ENCODE measurements at regions not wholly inside any gene's neighbourhood (a gene's known extent, or its start where the extent isn't known, plus 50 kb on each side); places are given as distances from the start of the nearest gene placed in this dataset.
"Not testable (repeated sequence)": the region's sequence is repeated elsewhere in the genome, so short reads cannot be mapped to it uniquely, and the experiment has no call there.

DNA sequence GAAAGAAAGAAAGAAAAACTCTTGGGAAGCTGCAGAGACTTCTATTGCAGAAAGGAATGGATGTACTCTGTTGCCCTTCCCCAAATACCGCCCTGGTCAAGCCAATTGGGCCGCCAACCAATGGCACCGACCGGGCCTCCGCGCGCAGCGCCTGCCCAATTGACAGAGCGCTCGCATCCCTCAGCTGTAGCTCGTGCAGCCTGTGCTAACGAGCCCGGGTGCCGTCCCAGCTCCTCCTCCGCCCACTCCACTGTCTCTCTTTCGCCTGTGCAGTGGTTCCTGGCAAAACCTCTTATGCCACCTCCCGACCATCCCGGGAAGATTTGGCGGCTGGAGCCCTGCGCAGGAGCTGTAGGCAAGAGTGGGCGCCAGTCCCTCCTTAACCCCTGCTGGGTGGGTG, 304.2 kb upstream of the DPP6 start:
- H3K36me3 ChIP-seq (replicated peaks); H3K27me3 ChIP-seq (replicated peaks); DNase-seq; H3K4me3 ChIP-seq (ENCODE audit: low read depth, low read length); H3K27ac ChIP-seq; in situ Hi-C loops (cut with HindIII; ENCODE audit: low pct_ligation_motif_present, low sequenced_read_pairs): not testable (repeated sequence)

DNA sequence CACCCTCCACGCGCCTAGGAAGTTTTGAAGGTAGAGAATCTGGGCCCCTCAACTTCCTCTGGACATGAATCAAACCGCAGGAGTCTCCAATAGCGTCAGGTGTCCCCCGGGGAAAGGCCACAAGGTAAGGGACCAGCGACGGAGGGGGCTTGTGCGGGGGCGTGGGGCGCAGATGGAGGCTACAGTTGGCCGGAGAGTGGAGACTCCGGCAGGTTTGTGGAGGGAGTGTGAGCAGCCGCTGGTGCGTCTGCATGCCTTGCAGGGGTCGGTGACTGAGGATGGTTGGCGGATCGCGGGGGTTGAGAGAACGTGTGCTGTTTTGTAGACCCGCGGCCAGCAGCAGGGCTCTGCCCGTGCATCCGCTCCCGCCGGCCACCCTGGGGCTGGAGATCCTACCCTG, 303.3 kb upstream of the DPP6 start:
- DNase-seq; H3K4me3 ChIP-seq (ENCODE audit: low read depth, low read length); H3K27ac ChIP-seq; H3K27me3 ChIP-seq (replicated peaks); H3K36me3 ChIP-seq (replicated peaks); in situ Hi-C loops (cut with HindIII; ENCODE audit: low pct_ligation_motif_present, low sequenced_read_pairs): not testable (repeated sequence)

DNA sequence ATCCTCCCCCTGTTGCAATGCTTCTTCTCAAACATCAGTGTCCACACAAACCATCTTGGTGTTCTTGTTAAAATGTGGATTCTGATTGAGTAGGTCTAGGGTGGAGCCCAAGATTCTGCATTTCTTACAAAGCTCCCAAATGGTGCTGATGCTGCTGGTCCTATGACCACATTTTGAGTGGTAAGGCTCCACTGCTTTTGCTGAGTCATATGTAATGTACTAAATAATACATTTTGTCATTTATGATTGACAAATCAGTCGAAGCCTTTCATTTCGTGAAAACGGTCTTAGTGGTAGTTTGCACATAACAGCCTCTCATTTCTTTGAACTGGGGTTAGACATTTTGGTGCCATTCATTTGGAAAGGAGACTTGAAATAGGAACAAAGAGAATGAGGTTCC, 286.3 kb upstream of the DPP6 start:
- H3K4me3 ChIP-seq (ENCODE audit: low read depth, low read length); DNase-seq; H3K27me3 ChIP-seq (replicated peaks); H3K36me3 ChIP-seq (replicated peaks); in situ Hi-C loops (cut with HindIII; ENCODE audit: low pct_ligation_motif_present, low sequenced_read_pairs); H3K27ac ChIP-seq: not testable (repeated sequence)

- H3K27ac ChIP-seq; H3K27me3 ChIP-seq (replicated peaks); H3K4me3 ChIP-seq (ENCODE audit: low read depth, low read length); H3K36me3 ChIP-seq (replicated peaks); DNase-seq; in situ Hi-C loops (cut with HindIII; ENCODE audit: low pct_ligation_motif_present, low sequenced_read_pairs): not testable (repeated sequence)
These were observed 285.3 kb upstream of the DPP6 start for GRCh38 chr7:153766926-153767325.

- H3K36me3 ChIP-seq (replicated peaks), result no peaks in the 10 kb centered on the region
- H3K27ac ChIP-seq, result no peak overlapping the region
- no peak overlapping the region for H3K4me3 ChIP-seq (ENCODE audit: low read depth, low read length)
- DNase-seq, result no peak
- H3K27me3 ChIP-seq (replicated peaks), result no peaks in the 10 kb centered on the region
- no peak for TF ChIP-seq CTCF (IDR thresholded peaks at IDR 0.05; ENCODE audit: low read depth, low read length, missing control alignments)
- in situ Hi-C loops (cut with HindIII; ENCODE audit: low pct_ligation_motif_present, low sequenced_read_pairs), result no loop called here
These were observed 279.2 kb upstream of the DPP6 start for GRCh38 chr7:153772966-153773365.

GRCh38 chr7:153776940-153777339, 275.3 kb upstream of the DPP6 start:
- H3K36me3 ChIP-seq (replicated peaks); H3K27me3 ChIP-seq (replicated peaks); DNase-seq; H3K4me3 ChIP-seq (ENCODE audit: low read depth, low read length); H3K27ac ChIP-seq; in situ Hi-C loops (cut with HindIII; ENCODE audit: low pct_ligation_motif_present, low sequenced_read_pairs): not testable (repeated sequence)

- H3K27ac ChIP-seq; H3K4me3 ChIP-seq (ENCODE audit: low read depth, low read length); H3K36me3 ChIP-seq (replicated peaks); DNase-seq; in situ Hi-C loops (cut with HindIII; ENCODE audit: low pct_ligation_motif_present, low sequenced_read_pairs); H3K27me3 ChIP-seq (replicated peaks): not testable (repeated sequence)
These were observed 254.8 kb upstream of the DPP6 start for GRCh38 chr7:153797363-153797762.

- in situ Hi-C loops (cut with HindIII; ENCODE audit: low pct_ligation_motif_present, low sequenced_read_pairs), result no loop called here
- no peak overlapping the region for H3K4me3 ChIP-seq (ENCODE audit: low read depth, low read length)
- H3K27me3 ChIP-seq (replicated peaks), result no peaks in the 10 kb centered on the region
- H3K36me3 ChIP-seq (replicated peaks), result no peaks in the 10 kb centered on the region
- no peak overlapping the region for H3K27ac ChIP-seq
- TF ChIP-seq CTCF (IDR thresholded peaks at IDR 0.05; ENCODE audit: low read depth, low read length, missing control alignments), result no peak
- no peak for DNase-seq
These were observed 244.1 kb upstream of the DPP6 start for GRCh38 chr7:153808117-153808516.

DNA sequence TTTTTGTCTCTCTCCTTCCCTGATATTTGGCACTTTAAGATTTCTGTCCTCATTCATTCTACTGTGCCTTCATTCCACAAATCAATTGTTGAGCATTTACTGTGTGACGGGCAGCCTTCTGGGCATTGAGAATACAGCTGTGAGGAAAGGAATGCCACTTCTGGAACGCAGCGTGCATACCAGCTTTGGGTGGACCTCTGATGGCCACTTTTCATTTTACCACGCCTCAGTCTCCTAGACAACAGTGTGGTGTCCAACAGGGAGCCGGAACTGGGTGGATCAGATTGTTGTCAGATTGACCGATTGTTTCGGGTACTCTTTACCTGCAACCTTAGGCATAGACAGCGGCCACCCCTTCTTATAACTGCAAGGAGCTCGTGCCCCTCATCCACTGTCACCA, 222.7 kb upstream of the DPP6 start:
- no peak for TF ChIP-seq CTCF (IDR thresholded peaks at IDR 0.05; ENCODE audit: low read depth, low read length, missing control alignments)
- DNase-seq, result no peak
- in situ Hi-C loops (cut with HindIII; ENCODE audit: low pct_ligation_motif_present, low sequenced_read_pairs), result no loop called here
- Histone ChIP-seq H3K27ac (no peak overlapping the region), H3K27me3 (replicated peaks) (no peaks in the 10 kb centered on the region), H3K4me3 (ENCODE audit: low read depth, low read length) (no peak overlapping the region), H3K36me3 (replicated peaks) (no peaks in the 10 kb centered on the region)

Data from brain microvascular endothelial cell (primary cell).